Choroid plexus epithelial cell (primary cell): ENCODE measurements at regions not wholly inside any gene's neighbourhood (a gene's known extent, or its start where the extent isn't known, plus 50 kb on each side); places are given as distances from the start of the nearest gene placed in this dataset.

Experiments
- DNase-seq: peaks from one replicate; pipeline ENCODE4 v3.0.0-alpha.2; 2010; ENCODE audit warnings: low read depth
- H3K4me3 ChIP-seq: 2 replicates; pipeline ENCODE4 v1.5.1; 2011; ENCODE audit warnings: low read depth, mild to moderate bottlenecking, control low read depth, low read length, moderate library complexity
- CTCF ChIP-seq: conservative IDR thresholded peaks from 2 replicates; pipeline ENCODE4 v1.5.1; 2011; ENCODE audit warnings: low read depth, mild to moderate bottlenecking, control low read depth, inconsistent platforms, low read length, moderate library complexity

- DNase-seq = no peak
- no peak overlapping the region for H3K4me3 ChIP-seq
- no peak for TF ChIP-seq CTCF
Observed at GRCh38 chr6:15722731-15723130, 59.9 kb upstream of the DTNBP1 start.

GRCh38 chr6:15716889-15717288 lies 54.1 kb upstream of the DTNBP1 start:
- TF ChIP-seq CTCF = no peak
- no peak overlapping the region for H3K4me3 ChIP-seq
- no peak for DNase-seq

DNA sequence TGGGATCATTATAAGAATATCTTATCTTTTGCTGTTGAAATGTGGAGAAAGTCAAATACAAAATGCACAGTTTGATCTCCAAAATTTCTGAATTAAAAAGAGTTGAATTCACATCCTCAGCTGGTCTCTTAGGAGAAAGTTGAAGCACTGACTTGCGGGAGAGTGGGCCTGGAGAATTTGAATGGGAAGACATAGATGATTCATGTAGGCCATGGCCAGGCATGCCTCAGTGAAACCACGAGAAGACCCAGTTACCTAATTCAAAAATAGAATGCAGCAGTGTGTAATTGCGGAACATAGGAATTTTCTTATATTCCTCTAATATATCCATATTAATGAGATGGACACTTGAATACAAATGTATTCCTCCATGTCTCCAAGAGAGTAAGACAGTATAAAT lies 53.0 kb upstream of the DTNBP1 start:
- TF ChIP-seq CTCF = no peak
- no peak for DNase-seq
- no peak overlapping the region for H3K4me3 ChIP-seq

DNA sequence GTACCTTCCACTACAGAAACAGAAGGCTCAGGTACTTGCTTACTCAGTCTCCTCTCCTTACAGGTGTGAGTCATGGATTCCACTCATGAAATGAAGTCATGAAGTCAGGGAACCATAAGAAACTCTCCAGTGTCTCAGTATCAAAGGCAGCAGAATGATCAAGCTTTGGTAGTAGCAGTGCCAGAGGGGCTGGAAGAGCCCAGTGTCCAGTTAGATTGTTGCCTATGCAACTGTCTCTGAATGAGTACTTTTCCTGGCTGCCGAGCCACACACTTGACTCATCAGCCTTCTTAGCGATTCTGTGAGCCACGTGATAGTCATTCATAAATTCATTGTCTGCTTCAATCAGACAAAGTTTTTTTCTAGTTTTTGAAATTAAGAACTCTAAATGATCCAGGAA lies 52.2 kb upstream of the DTNBP1 start:
- H3K4me3 ChIP-seq = no peak overlapping the region
- DNase-seq = no peak
- no peak for TF ChIP-seq CTCF

DNA sequence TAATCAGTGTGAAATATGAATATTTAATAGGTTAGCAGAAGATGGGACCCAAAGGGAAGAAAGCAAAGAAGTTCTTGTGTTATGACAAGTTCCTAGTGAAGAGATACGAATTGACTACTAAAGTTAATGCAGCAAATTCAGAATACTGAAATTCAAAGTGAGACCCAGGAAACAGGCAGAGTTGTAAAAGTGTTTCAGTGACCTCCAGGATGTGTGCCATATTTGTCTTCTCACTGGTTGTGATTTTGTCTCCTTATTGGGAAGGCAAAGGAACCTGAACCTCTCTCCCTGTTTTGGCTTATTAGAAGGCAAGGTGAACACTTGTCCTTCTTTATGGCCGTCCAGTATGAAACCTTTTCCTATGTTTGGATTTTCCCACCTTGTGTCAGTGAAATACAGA lies 51.8 kb upstream of the DTNBP1 start:
- H3K4me3 ChIP-seq = no peak overlapping the region
- DNase-seq = no peak
- no peak for TF ChIP-seq CTCF

DNA sequence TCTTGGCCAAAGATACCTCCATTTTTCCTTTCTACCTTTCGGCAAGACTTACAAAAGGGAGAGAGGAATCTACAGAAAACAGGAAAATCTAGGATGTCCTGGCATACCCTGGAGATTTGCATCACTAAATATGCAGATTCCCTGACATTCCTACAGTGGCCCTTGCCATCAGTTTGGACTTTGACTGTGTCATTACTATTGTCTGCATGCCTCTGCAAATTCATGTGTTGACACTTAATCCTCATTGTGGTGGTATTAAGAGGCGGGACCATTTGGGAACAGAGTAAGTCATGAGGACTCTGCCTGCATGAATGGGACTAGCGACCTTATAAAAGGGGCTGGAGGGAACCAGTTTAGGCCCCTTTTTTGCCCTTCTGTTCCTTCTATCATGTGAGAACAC lies 50.5 kb upstream of the DTNBP1 start:
- DNase-seq = no peak
- no peak overlapping the region for H3K4me3 ChIP-seq
- TF ChIP-seq CTCF = no peak

DNA sequence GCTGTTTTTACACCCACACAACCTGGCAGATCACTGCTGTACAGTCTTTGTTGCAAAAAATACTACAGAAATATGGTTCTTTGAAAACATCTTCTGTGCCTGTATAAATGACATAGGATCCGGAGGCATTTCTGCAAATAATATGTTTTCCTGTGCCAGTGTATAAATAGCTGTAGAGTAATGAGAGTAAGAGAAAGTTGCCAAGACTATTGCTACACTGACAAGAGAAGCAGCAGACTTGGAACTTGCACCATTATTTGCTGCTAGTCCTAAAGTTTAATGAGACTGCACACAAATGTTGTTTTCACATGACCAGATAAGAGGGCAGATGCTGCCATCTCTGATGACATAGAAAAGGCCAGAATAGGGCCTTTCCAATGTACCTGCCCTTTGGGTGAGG lies 50.0 kb upstream of the DTNBP1 start:
- no peak overlapping the region for H3K4me3 ChIP-seq
- DNase-seq = no peak
- no peak for TF ChIP-seq CTCF
